ENCODE measurements at regions not wholly inside any gene's neighbourhood (a gene's known extent, or its start where the extent isn't known, plus 50 kb on each side); places are given as distances from the start of the nearest gene placed in this dataset.

- H3K9ac ChIP-seq = no peak overlapping the region
- no peaks in the 10 kb centered on the region for H3K4me1 ChIP-seq
- TF ChIP-seq Cebpa-rat (IDR thresholded peaks at IDR 0.05) = no peak
- H3K27ac ChIP-seq = no peak overlapping the region
- H3K4me2 ChIP-seq = no peak overlapping the region
- no peaks in the 10 kb centered on the region for H3K9me3 ChIP-seq (replicated peaks in 1 of 11)
- no peaks in the 10 kb centered on the region for H4K20me1 ChIP-seq
- no peaks in the 10 kb centered on the region for H3K36me3 ChIP-seq
- H3K4me3 ChIP-seq = no peak overlapping the region
- no peaks in the 10 kb centered on the region for H3K27me3 ChIP-seq
Measured at GRCh38 chr7:136146925-136147324, 169.8 kb upstream of the MTPN start.

GRCh38 chr7:136144182-136144581, 167.0 kb upstream of the MTPN start:
- Histone ChIP-seq H3K9ac (no peak overlapping the region), H3K27me3 (no peaks in the 10 kb centered on the region), H3K9me3 (replicated peaks in 1 of 11) (no peaks in the 10 kb centered on the region), H3K36me3 (no peaks in the 10 kb centered on the region), H3K4me2 (no peak overlapping the region), H4K20me1 (no peaks in the 10 kb centered on the region), H3K4me1 (0 out of 20 replicates have a peak, but pooled peaks cover 0 to 4% (median 0%) of the 10 kb centered on the region in 10 experiments), H3K4me3 (no peak overlapping the region), H3K27ac (no peak overlapping the region)
- TF ChIP-seq Cebpa-rat (IDR thresholded peaks at IDR 0.05) = no peak

GRCh38 chr7:136143271-136143670, 166.1 kb upstream of the MTPN start:
- Histone ChIP-seq H4K20me1 (no peaks in the 10 kb centered on the region), H3K9me3 (replicated peaks in 1 of 11) (no peaks in the 10 kb centered on the region), H3K4me2 (no peak overlapping the region), H3K9ac (no peak overlapping the region), H3K4me1 (0 out of 20 replicates have a peak, but pooled peaks cover 0 to 4% (median 0%) of the 10 kb centered on the region in 10 experiments), H3K27ac (no peak overlapping the region), H3K36me3 (no peaks in the 10 kb centered on the region), H3K4me3 (no peak overlapping the region), H3K27me3 (no peaks in the 10 kb centered on the region)
- TF ChIP-seq Cebpa-rat (IDR thresholded peaks at IDR 0.05) = no peak

DNA sequence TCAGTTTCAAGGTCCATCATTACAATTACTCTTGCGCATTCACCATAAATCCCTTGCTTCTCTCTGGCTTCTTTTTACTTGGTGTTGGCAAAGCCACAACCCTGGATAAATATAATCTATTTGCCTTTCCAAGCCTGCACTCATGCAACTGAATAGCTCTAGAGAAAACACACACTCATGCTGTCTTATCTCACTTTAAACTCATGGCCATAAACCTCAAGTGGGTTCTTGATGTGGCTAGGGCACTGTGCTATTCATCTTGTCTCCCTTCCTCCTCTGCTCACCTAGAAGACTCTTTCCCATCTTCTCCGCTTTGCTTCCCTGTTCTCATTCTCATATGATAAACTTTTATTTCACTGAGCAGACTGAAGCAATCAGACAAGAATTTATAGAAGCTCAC, 165.4 kb upstream of the MTPN start:
- Histone ChIP-seq H3K27me3 (no peaks in the 10 kb centered on the region), H3K36me3 (no peaks in the 10 kb centered on the region), H3K4me2 (no peak overlapping the region), H4K20me1 (no peaks in the 10 kb centered on the region), H3K9me3 (replicated peaks in 1 of 11) (no peaks in the 10 kb centered on the region), H3K9ac (no peak overlapping the region), H3K4me1 (0 out of 20 replicates have a peak, but pooled peaks cover 0 to 4% (median 0%) of the 10 kb centered on the region in 10 experiments), H3K27ac (no peak overlapping the region), H3K4me3 (no peak overlapping the region)
- no peak for TF ChIP-seq Cebpa-rat (IDR thresholded peaks at IDR 0.05)

- no peak overlapping the region for H3K27ac ChIP-seq
- 0 out of 20 replicates have a peak, but pooled peaks cover 0 to 4% (median 0%) of the 10 kb centered on the region in 10 experiments for H3K4me1 ChIP-seq
- H3K9me3 ChIP-seq (replicated peaks in 1 of 11) = no peaks in the 10 kb centered on the region
- TF ChIP-seq Cebpa-rat (IDR thresholded peaks at IDR 0.05) = no peak
- H3K4me3 ChIP-seq = no peak overlapping the region
- 0 out of 22 replicates have a peak overlapping the region, but pooled peaks of 1 of the 11 experiments have one; percentile 8 for H3K4me2 ChIP-seq
- no peak overlapping the region for H3K9ac ChIP-seq
- H4K20me1 ChIP-seq = no peaks in the 10 kb centered on the region
- no peaks in the 10 kb centered on the region for H3K27me3 ChIP-seq
- H3K36me3 ChIP-seq = no peaks in the 10 kb centered on the region
Measured at GRCh38 chr7:136140469-136140868, 163.3 kb upstream of the MTPN start.

DNA sequence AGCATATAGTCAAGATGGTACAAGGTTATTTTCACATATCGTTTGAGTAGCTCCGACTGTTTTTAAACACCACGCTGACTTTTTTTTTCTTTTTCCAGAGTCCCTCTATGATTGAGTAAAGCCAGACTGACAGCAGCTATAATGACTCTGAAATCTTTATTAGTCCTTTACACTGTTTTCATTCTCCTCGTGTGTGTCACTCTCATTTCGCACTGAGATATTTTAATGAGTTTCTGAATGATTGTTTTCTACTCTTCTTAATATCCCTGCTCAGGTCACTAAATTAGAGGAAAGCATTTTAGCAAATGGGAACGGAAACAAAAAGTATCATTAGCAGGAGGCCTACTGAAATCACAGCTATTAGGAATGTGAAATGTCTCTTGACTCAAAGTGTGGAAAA, 162.3 kb upstream of the MTPN start:
- Histone ChIP-seq H3K4me2 (no peak overlapping the region), H3K4me1 (0 out of 20 replicates have a peak, but pooled peaks cover 0 to 4% (median 0%) of the 10 kb centered on the region in 10 experiments), H3K9me3 (replicated peaks in 1 of 11) (no peaks in the 10 kb centered on the region), H3K9ac (no peak overlapping the region), H3K36me3 (no peaks in the 10 kb centered on the region), H3K4me3 (no peak overlapping the region), H4K20me1 (no peaks in the 10 kb centered on the region), H3K27ac (no peak overlapping the region), H3K27me3 (no peaks in the 10 kb centered on the region)
- TF ChIP-seq Cebpa-rat (IDR thresholded peaks at IDR 0.05) = no peak

DNA sequence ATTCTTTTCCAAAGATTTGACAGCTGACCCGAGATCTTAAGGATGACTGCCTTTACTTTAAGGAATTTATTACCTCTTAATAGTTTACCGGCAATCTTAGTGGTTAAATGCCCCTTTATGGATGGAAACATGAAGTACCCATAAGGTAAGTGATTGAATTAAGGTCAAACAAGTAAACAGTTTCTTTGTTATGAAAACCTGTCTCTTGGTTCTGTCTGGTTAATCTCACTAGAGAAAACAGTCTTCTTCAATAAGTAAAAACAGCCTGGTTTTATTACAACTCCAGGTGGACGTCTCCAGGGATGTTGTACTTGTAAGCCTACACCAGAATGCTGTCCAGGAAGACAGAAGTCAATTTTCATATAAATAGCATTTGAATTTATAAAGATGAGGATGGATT, 161.8 kb upstream of the MTPN start:
- no peak for TF ChIP-seq Cebpa-rat (IDR thresholded peaks at IDR 0.05)
- H3K9ac ChIP-seq = no peak overlapping the region
- 0 out of 20 replicates have a peak, but pooled peaks cover 0 to 4% (median 0%) of the 10 kb centered on the region in 10 experiments for H3K4me1 ChIP-seq
- H3K4me2 ChIP-seq = no peak overlapping the region
- no peaks in the 10 kb centered on the region for H3K9me3 ChIP-seq (replicated peaks in 1 of 11)
- no peaks in the 10 kb centered on the region for H4K20me1 ChIP-seq
- no peaks in the 10 kb centered on the region for H3K27me3 ChIP-seq
- no peaks in the 10 kb centered on the region for H3K36me3 ChIP-seq
- no peak overlapping the region for H3K4me3 ChIP-seq
- H3K27ac ChIP-seq = no peak overlapping the region

DNA sequence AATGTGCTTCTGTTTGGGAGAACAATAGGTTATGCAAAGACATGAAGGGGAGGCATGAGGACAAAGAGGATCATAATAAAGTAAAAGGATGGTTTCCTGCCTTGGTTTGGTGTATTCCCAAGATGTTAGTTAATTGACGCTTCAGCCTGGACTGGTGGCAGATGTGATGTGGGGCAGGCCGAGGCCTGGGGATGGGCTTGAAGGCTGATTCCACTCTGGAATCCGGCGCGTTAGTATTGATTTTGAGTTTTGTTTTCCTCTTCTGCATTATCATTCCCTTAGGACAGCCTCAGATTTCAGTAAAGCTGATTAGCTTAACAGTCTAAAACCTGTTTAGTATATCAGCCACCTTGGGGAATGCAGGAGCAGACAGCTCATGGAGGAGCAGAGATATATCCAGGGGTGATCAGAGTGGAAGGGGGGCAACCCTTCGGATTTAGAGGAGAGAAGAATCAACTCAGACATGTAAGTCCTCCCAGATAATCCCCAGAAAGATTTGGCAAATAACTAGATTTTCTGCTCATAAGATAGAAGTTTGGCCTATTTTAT, 159.8 kb upstream of the MTPN start:
- Histone ChIP-seq H3K4me2 (no peak overlapping the region), H3K4me3 (no peak overlapping the region)
- no peak for TF ChIP-seq Cebpa-rat (IDR thresholded peaks at IDR 0.05)

GRCh38 chr7:136134503-136134902, 157.3 kb upstream of the MTPN start:
- Histone ChIP-seq H3K27me3 (no peaks in the 10 kb centered on the region), H4K20me1 (no peaks in the 10 kb centered on the region), H3K27ac (no peak overlapping the region), H3K9ac (no peak overlapping the region), H3K4me3 (no peak overlapping the region), H3K9me3 (replicated peaks in 1 of 11) (no peaks in the 10 kb centered on the region), H3K4me2 (no peak overlapping the region), H3K4me1 (peaks cover 0 to 5% (median 0%) of the 10 kb centered on the region in 10 experiments; a peak in 1 of 20 replicates), H3K36me3 (no peaks in the 10 kb centered on the region)
- no peak for TF ChIP-seq Cebpa-rat (IDR thresholded peaks at IDR 0.05)

More for the DNA sequence above, 159.8 kb upstream of the MTPN start:
- Histone ChIP-seq H3K27ac (no peak overlapping the region), H4K20me1 (no peaks in the 10 kb centered on the region), H3K9me3 (replicated peaks in 1 of 11) (no peaks in the 10 kb centered on the region), H3K27me3 (no peaks in the 10 kb centered on the region), H3K4me1 (0 out of 20 replicates have a peak, but pooled peaks cover 0 to 4% (median 0%) of the 10 kb centered on the region in 10 experiments), H3K36me3 (no peaks in the 10 kb centered on the region), H3K9ac (no peak overlapping the region)

GRCh38 chr7:136133551-136133950, 156.4 kb upstream of the MTPN start:
- H3K4me1 ChIP-seq = peaks cover 0 to 5% (median 0%) of the 10 kb centered on the region in 10 experiments; a peak in 1 of 20 replicates
- H3K4me2 ChIP-seq = no peak overlapping the region
- H3K9me3 ChIP-seq (replicated peaks in 1 of 11) = no peaks in the 10 kb centered on the region
- TF ChIP-seq Cebpa-rat (IDR thresholded peaks at IDR 0.05) = no peak
- no peaks in the 10 kb centered on the region for H3K36me3 ChIP-seq
- no peaks in the 10 kb centered on the region for H4K20me1 ChIP-seq
- H3K27me3 ChIP-seq = no peaks in the 10 kb centered on the region
- H3K27ac ChIP-seq = no peak overlapping the region
- no peak overlapping the region for H3K9ac ChIP-seq
- no peak overlapping the region for H3K4me3 ChIP-seq
